Coronary artery (tissue), 2 donors: ENCODE measurements at regions not wholly inside any gene's neighbourhood (a gene's known extent, or its start where the extent isn't known, plus 50 kb on each side); places are given as distances from the start of the nearest gene placed in this dataset.

Experiments
- DNase-seq: peaks from one replicate; pipeline ENCODE4 v3.0.0-alpha.2; 2017; ENCODE audit warnings: low spot score
- H3K27ac ChIP-seq, 2 donors: fragments of 200-600 bp; sonication (generic); one replicate each; pipeline ENCODE4 v1.5.1; 2016 to 2019
- H3K4me3 ChIP-seq: fragments of 200-600 bp; sonication (generic); 2 replicates; pipeline ENCODE4 v1.5.1; 2016; ENCODE audit warnings: mild to moderate bottlenecking, moderate library complexity
- TF ChIP-seq, protein P1 (sequence below): fragments of 200-600 bp; sonication (generic); IDR thresholded peaks from one replicate; pipeline ENCODE4 v1.5.1; 2019; ENCODE audit warnings: antibody characterized with exemption

DNA sequence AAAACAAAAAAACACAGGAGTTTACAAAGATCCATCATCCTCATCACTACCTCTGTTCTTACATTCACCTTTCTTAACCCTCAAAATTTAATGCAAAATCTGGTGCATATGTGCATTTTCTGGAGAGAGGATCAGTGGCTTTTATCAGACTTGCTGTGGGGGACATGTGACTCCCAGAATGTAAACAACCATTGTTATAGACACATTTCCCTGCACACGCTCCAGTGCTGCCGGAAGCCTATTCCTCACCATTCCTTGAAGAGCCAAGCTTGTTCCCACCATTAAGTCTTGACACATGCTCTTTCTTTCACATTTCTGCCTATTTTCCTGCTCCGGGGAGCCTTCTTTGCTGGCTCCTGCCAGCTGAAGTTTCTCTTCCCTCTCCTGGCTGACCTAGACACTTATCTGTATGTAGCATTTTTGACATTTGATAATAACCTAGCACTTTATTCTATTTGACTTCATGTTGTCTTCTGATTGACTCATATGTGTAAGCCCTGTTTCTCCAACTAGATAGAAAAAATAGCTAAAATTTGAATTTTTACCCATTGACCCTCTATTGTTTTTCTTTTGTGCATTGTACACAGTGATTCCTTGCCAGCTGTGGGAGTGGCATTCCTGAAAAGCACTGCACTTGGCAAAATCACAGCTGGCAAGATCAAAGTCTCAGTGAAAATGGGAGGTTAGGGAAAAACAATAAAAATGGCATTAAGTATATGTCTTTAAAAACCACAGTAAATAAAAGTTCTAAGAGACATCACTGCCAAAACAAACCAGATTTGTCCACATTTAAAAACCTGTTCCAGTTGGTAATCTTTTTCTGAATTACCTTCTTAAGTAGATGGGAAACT is 76.8 kb upstream of the CIBAR2 start:
- H3K27ac ChIP-seq = no peak overlapping the region
- TF ChIP-seq, protein P1, sequence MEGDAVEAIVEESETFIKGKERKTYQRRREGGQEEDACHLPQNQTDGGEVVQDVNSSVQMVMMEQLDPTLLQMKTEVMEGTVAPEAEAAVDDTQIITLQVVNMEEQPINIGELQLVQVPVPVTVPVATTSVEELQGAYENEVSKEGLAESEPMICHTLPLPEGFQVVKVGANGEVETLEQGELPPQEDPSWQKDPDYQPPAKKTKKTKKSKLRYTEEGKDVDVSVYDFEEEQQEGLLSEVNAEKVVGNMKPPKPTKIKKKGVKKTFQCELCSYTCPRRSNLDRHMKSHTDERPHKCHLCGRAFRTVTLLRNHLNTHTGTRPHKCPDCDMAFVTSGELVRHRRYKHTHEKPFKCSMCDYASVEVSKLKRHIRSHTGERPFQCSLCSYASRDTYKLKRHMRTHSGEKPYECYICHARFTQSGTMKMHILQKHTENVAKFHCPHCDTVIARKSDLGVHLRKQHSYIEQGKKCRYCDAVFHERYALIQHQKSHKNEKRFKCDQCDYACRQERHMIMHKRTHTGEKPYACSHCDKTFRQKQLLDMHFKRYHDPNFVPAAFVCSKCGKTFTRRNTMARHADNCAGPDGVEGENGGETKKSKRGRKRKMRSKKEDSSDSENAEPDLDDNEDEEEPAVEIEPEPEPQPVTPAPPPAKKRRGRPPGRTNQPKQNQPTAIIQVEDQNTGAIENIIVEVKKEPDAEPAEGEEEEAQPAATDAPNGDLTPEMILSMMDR = no peak
- no peak for DNase-seq
- H3K4me3 ChIP-seq = no peak overlapping the region

DNA sequence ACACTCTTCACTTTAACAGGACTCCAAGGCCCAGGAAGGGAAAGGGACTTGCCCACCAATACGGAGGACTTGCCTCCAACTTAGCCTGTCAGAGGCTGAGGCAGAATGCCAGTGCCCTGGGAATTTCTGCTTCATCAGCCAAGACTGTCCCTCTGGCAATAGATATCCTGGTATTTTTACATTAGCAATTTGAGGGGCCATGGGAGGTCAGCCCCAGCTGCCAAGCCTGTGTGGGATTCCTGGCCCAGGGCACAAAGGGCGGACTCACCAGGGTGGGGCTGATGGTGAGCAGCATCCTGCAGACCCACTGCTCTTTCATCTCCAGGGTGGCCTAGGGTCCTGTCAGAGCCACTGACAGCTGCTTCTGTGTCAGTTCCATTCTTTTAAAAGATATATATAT is 78.3 kb upstream of the CIBAR2 start:
- no peak for DNase-seq
- Histone ChIP-seq H3K27ac (no peak overlapping the region), H3K4me3 (no peak overlapping the region)
- TF ChIP-seq, protein P1 = no peak

DNA sequence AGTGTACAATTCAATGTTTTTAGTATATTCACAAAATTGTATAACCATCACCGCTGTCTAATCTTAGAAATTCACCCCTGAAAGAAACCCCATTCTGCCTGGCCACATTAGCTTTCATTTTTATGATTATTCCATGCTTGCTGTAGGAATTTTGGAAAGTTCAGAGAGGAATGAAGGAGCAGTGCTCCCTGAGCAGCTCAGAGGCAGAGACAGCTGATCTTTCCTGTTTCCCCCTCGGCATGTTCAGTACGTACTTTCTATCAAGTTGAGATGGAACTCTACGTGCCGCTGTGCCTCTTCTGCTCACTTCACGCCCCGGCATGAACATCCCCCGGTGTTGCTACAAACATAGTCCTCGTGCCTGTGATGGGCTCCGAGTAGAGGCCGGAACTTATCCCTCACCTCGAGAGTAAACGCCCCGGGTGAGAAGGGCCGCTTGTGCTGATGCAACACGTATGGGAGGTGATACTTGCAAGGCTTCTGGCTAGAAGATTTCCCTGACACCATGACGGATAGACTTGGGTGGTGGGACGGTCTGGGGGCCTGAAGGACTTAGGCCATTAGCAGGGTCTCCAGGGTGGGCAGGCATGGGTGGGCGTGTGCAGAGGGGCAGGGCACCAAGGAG is 79.2 kb upstream of the CIBAR2 start:
- Histone ChIP-seq H3K4me3 (no peak overlapping the region), H3K27ac (no peak overlapping the region)
- DNase-seq = no peak
- TF ChIP-seq, protein P1 = no peak

DNA sequence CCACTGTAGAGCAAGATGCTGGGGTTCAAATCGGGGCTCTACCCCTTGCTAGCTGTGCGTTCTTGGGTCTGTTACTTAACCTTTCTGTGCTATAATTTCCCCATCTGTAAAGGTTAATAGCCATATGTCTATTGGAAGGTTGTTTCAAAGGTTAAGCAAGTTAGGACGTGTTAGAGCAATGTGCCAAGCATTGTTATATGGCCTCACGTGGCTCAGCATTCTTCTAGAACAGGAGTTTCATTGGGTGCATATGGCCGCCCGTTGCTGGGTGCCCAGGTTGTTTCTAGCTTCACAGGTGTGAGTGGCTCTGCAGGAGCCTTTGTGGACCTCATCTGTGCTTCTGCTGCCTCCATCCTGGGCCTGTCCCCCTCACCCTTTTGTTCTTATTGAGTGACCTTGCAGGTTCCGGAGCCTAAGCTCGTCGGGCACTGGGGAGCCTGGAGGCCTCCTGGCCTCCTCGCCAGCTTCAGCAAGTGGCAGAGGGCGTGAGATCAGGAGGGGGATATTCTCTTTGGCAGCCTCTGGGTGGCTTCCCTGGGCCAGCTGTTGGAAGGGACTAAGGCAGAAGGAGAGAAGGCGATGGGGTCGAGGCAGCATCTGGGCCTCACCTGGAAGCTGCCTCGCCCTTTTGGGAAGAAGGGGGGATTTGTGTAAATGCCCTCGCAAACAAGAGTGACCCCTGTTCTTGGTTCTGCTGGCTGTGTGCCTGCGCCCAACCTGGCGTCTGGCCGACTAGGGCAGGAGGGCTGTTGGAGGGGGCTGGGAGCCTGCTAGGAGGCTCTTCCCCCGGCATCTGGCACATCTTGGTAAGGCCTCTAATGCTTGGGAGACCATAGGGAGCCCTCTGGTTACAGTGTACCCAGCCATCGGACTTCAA is 80.2 kb upstream of the CIBAR2 start:
- no peak overlapping the region for H3K27ac ChIP-seq
- TF ChIP-seq, protein P1 = no peak
- no peak overlapping the region for H3K4me3 ChIP-seq
- no peak for DNase-seq

DNA sequence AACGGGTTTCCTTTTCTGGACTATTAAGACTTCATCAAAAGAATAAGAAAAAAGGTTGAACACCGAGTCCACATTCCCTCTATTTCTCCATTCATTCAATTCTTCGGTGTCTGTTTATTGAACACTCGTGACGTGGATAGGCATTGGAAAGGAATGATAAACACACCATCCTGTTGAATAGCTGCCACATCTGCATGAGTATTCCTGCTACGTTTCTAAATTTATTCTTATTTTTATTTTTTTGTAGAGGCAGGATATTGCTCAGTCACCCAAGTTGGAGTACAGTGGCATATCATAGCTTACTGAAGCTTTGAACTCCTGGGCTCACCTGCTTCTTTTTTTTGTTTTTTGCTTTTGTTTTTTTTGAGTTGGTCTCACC is 80.8 kb upstream of the CIBAR2 start:
- no peak for DNase-seq
- TF ChIP-seq, protein P1 = no peak
- no peak overlapping the region for H3K4me3 ChIP-seq
- H3K27ac ChIP-seq = no peak overlapping the region

DNA sequence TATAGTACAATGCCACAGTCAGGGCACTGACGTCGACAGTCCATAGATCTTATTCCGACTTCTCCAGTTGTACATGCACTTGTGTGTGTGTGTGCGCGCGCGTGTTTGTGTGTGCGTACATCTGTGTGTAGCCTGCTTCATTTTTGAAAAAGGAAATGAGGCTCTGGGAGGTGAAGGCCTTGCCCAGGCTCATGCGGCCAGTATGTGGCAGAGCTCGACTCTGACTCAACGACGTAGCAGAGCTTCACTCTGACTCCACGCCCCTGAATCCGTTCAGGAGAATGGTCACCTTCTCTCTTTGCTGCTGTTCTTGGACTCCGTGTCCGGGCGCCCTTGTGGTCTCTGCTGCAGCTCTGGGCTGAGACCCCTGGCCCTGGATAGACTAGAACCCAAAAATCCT is 81.6 kb upstream of the CIBAR2 start:
- H3K4me3 ChIP-seq = no peak overlapping the region
- no peak overlapping the region for H3K27ac ChIP-seq
- DNase-seq = no peak
- TF ChIP-seq, protein P1 = no peak
